NCI-H146 treated with DMSO at 0.1 percent for 48 hours (cell line): ENCODE measurements at regions not wholly inside any gene's neighbourhood (a gene's known extent, or its start where the extent isn't known, plus 50 kb on each side); places are given as distances from the start of the nearest gene placed in this dataset.

Experiments used
- DNase-seq: peaks from one replicate; lab custom pipeline; 2025; ENCODE audit not compliant: unreplicated experiment; lab: John Stamatoyannopoulos, UW

- no peak for DNase-seq
Measured at GRCh38 chr2:147520817-147521216, 324.0 kb upstream of the ACVR2A start.

- DNase-seq: no peak
Measured at GRCh38 chr2:147519178-147519577, 325.7 kb upstream of the ACVR2A start.

- peak; percentile 3 for DNase-seq
Measured at GRCh38 chr2:147515213-147515612, 329.6 kb upstream of the ACVR2A start.

- no peak for DNase-seq
Measured at GRCh38 chr2:147512206-147512605, 332.6 kb upstream of the ACVR2A start.

- no peak for DNase-seq
Measured at GRCh38 chr2:147511491-147511948, 333.3 kb upstream of the ACVR2A start.

DNA sequence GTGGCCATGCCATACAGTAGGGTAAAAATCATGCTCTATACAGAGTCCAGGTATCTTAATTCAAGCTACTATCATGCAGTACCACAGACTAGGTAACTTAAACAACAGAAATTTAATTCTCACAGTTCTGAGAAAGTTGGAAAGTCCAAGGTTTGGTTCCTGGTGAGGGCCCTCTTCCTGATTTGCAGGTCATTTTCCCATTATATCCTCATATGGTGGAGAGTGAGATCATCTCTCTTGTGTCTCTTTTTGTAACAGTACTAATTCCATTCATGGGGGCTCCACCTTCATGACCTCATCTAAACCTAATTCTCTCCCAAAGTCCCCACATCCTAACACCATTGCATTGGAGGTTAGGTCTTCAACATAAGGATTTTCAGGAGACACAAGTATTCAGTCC lies 335.0 kb upstream of the ACVR2A start:
- no peak for DNase-seq

DNA sequence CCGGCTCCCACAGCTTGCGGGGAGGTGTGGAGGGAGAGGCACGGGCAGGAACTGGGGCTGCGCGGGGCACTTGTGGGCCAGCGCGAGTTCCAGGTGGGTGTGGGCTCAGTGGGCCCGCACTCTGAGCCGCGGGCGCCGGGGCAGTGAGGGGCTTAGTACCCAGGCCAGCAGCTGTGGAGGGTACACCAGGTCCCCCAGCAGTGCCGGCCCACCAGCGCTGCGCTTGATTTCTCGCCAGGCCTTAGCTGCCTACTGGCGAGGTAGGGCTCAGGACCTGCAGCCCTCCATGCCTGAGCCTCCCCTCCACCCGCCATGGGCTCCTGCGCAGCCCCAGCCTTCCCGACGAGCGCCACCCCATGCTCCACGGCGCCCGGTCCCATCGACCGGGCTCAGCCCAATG lies 337.9 kb upstream of the ACVR2A start:
- DNase-seq: no peak

DNA sequence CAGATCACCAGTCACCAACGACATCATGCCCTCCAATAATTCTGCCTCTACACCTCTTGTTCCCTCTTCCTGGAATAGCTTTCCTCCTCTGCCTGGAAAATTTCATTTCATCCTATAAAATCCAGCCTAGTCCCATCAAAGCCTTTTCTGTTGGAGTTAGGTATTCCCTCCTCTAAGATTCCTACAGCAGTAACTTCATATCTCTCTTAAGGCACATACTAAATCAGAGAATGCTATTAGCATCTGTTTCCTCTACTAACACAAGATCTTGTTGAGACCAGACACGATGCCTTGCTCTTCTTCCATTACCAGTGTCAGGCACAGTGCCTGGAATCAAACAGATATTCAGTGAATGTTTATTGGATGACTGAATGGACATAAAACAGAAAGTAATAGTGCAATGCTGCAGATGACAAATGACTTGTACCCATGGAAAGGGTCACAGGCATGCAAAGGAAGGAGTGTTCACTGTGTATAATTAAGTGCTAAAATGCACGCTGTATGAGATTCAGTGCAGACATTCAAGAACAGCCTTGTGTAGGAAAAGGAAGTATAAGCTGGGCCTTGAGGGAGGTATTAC lies 342.0 kb upstream of the ACVR2A start:
- no peak for DNase-seq

DNA sequence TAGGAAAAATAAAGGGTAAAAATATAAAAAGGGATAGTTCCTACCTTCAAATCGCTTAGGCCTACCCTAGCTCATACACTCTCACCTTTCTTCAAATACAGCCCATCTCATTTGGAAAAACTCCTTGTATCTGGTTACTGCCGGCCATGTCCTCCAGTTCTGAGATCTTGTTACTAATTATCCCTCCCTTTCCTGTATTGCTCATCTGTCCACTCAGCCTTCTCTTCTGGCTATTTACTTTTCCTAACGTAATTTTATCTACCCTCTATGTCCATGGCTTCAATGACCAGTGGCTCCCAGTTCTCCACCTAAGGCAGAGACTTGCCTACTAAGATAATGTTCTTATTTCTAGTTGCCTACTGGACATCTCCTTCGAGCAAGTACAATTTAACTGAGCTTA lies 342.9 kb upstream of the ACVR2A start:
- DNase-seq: peak; percentile 4

DNA sequence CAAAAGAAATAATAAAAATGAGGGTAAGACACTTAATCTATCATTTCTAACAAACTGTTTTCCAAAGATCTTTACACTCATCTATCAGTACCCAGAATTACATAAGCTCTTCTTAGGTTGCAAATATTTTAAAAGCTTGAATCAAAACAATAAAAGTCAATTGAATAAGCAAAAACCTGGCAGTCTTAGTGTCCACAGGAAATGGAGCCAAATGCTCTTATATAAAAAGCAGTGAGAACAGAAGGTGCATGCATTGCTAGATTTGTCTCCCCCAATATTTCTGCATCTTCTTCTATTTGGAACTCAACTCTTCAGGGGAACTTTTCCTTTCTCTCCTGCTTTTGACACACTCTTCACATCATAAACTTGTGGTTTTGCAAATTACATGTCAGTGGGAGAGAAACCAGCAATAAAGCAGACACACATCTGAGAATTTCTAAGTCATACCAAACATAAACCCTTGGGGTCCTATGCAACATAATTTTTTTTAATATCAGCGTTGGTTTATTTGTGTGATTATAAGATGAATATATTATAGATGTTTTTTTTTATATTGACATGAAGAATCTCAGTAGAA lies 343.9 kb upstream of the ACVR2A start:
- DNase-seq: no peak

GRCh38 chr2:147500229-147500628 lies 344.6 kb upstream of the ACVR2A start:
- no peak for DNase-seq

GRCh38 chr2:147499785-147500184 lies 345.0 kb upstream of the ACVR2A start:
- DNase-seq: no peak

GRCh38 chr2:147495734-147496133 lies 349.1 kb upstream of the ACVR2A start:
- no peak for DNase-seq

DNA sequence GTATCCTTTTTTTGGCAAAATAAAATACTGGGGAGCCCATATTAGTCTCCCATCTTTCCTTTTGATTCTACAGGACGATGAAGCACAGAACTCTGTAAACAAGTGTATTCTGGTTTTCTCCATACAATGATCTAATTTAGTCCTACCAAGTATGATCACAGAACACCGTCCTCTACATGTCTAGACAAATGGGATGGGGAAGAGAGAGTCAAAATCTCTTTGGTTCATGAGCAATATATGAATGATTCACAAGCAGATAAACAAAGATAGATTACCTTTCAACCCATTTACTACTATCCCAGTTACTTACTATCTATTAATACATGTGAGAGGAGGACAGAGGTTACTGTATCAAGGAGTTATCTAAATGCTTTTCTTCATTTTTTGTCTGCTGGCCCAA lies 352.4 kb upstream of the ACVR2A start:
- no peak for DNase-seq

GRCh38 chr2:147491506-147491905 lies 353.3 kb upstream of the ACVR2A start:
- DNase-seq: no peak

DNA sequence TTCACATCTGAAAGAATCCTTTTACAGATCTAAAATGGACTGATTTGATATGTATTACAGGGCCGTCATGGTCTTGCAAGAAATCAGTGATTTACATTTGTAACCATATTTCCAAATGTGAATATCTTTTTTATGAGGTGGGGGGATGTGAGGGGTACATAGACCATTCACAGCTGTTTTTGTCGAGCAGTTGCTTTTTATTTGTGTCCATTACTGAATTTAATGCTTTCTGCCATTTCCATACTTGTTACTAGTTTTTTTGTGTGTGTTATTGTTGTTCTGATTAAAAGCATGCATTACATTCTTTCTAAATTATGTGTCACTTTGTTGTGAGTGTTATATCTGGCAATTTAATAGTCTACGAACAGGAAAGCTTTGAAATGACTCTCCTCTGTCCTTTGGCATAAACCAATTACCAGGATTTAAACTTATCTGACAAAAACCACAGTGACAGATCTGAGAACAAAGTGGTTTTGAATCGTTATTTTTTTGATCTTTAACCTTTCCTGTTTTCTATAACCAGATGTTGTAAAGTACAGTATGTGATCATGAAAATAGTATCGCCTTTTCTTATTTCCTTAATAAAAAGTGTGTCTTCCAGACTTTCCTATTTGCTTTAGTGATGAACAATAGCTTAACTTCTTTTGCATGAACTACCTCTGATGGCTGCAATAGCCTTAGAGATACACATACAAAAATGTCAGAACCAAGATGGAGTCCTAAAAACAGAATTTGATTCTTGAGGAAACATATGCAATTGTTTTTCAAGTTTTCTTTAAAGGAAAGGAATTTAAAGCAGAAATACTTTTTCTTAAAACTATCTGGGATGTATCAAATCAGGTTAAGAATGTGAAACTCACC lies 354.2 kb upstream of the ACVR2A start:
- DNase-seq: no peak

- no peak for DNase-seq
Measured at GRCh38 chr2:147488472-147488871, 356.4 kb upstream of the ACVR2A start.

- no peak for DNase-seq
Measured at GRCh38 chr2:147487978-147488289, 356.9 kb upstream of the ACVR2A start.

DNA sequence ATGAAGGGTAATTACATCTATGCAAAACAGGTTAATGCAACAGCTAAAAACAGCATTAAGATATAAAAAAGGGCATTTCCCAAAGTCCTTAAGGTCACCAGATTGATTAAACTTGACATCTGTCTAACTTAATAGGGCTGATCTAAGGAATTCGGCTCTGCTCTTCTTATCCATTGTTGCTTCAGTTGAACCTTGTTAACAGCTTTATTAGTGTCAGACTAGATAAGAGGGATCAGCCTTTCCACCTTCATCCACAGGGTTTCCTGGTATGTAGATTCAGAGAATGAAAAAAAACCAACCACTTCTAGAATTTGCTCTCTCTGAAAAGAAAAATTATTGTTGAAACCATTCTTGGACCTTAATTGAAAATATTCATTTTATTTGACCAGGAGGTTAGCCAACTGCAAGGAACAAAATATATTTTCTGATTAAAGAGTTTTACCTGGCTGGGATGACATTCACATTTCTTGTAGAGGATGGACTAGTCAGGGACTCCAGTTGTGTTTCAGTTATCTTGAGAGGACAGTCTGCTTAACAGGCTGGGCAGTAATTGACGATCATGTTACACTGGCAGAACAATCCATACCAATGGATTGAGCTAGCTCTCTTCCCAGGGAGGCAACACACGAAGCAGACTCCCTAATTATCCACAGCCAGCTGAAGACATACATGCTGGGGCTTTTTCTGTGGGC lies 357.4 kb upstream of the ACVR2A start:
- DNase-seq: peak; percentile 52

- DNase-seq: no peak
Measured at GRCh38 chr2:147485210-147485851, 359.5 kb upstream of the ACVR2A start.

GRCh38 chr2:147483911-147484310 lies 360.9 kb upstream of the ACVR2A start:
- no peak for DNase-seq
